ENCODE measurements at regions not wholly inside any gene's neighbourhood (a gene's known extent, or its start where the extent isn't known, plus 50 kb on each side); places are given as distances from the start of the nearest gene placed in this dataset.

GRCh38 chr16:5944971-5945370 is 847.4 kb upstream of the EEF2KMT start:
- no peaks in the 10 kb centered on the region for H4K20me1 ChIP-seq (replicated peaks; ENCODE audit: insufficient read depth)
- H3K4me3 Mint-ChIP-seq, result no peak overlapping the region
- DNase-seq (ENCODE audit: low spot score) (no peak), ATAC-seq (no peak)
- H3K36me3 ChIP-seq (ENCODE audit: insufficient read depth), result no peaks in the 10 kb centered on the region
- TF ChIP-seq EZH2phosphoT487 (IDR thresholded peaks at IDR 0.05; ENCODE audit: unreplicated experiment), result no peak
- no peak for TF ChIP-seq ZNF462 (CRISPR knock-in tag; IDR thresholded peaks at IDR 0.05)
- no peak for TF ChIP-seq CREB1 (CRISPR knock-in tag; IDR thresholded peaks at IDR 0.05; ENCODE audit: low read depth)
- no peak for TF ChIP-seq JUNB (IDR thresholded peaks at IDR 0.05; ENCODE audit: unreplicated experiment)
- no peak for TF ChIP-seq REST (IDR thresholded peaks at IDR 0.05; ENCODE audit: unreplicated experiment)
- no peaks in the 10 kb centered on the region; the same call in 2 of the 3 replicates for H3K4me1 Mint-ChIP-seq
- H3K4me1 ChIP-seq (ENCODE audit: insufficient read depth), result no peaks in the 10 kb centered on the region
- H3K4me3 ChIP-seq, result no peak overlapping the region
- H3K4me2 ChIP-seq, result no peak overlapping the region
- H3K9me3 Mint-ChIP-seq, result peaks cover 15% of the 10 kb centered on the region; the same call in 2 of the 3 replicates
- peaks cover 10% of the 10 kb centered on the region for H3K27me3 Mint-ChIP-seq (ENCODE audit: insufficient read depth, low read depth, poor library complexity)
- no peak overlapping the region for H3K27ac ChIP-seq (ENCODE audit: low read depth)
- H3K27ac Mint-ChIP-seq, result no peak overlapping the region
- H2AFZ ChIP-seq, result no peak overlapping the region
- no peaks in the 10 kb centered on the region for H3K27me3 ChIP-seq (ENCODE audit: insufficient read depth)
- H3K9me2 ChIP-seq (ENCODE audit: insufficient read depth), result no peaks in the 10 kb centered on the region
- no peaks in the 10 kb centered on the region for H3K79me2 ChIP-seq (replicated peaks; ENCODE audit: insufficient read depth)
- H3K36me3 Mint-ChIP-seq (ENCODE audit: low read depth), result no peaks in the 10 kb centered on the region; the same call in 2 of the 3 replicates
- H3F3A ChIP-seq (replicated peaks; ENCODE audit: low read depth), result no peaks in the 10 kb centered on the region
